Nephron (organoid): ENCODE measurements at regions not wholly inside any gene's neighbourhood (a gene's known extent, or its start where the extent isn't known, plus 50 kb on each side); places are given as distances from the start of the nearest gene placed in this dataset.
"Not testable (repeated sequence)": the region's sequence is repeated elsewhere in the genome, so short reads cannot be mapped to it uniquely, and the experiment has no call there.

Source experiments
- H3K27ac Mint-ChIP-seq, 3 experiments: 2 replicates each; pipeline ENCODE4 v1.8.0; 2020; ENCODE audit warnings: mixed read lengths in 3 of 3, mild to moderate bottlenecking in 2 of 3, moderate library complexity in 1 of 3
- H3K27me3 Mint-ChIP-seq: 2 replicates; pipeline ENCODE4 v1.8.0; 2021; ENCODE audit warnings: low read depth, mild to moderate bottlenecking, moderate library complexity, mixed read lengths
- H3K36me3 Mint-ChIP-seq: 2 replicates; pipeline ENCODE4 v1.8.0; 2020; ENCODE audit warnings: low read depth, mixed read lengths
- H3K4me1 Mint-ChIP-seq: 2 replicates; pipeline ENCODE4 v1.8.0; 2020; ENCODE audit warnings: mixed read lengths
- H3K4me3 Mint-ChIP-seq, 3 experiments: 2 replicates each; pipeline ENCODE4 v1.8.0; 2020; ENCODE audit warnings: mild to moderate bottlenecking in 3 of 3, mixed read lengths in 3 of 3, moderate library complexity in 2 of 3
- H3K9me3 Mint-ChIP-seq: 2 replicates; pipeline ENCODE4 v1.8.0; 2020; ENCODE audit warnings: mixed read lengths
- TF ChIP-seq, protein P1 (sequence below), 3 experiments: fragments of 200-600 bp; sonication (generic); IDR thresholded peaks; one replicate each; pipeline ENCODE4 v1.5.0; 2021; ENCODE audit warnings: antibody characterized with exemption in 3 of 3; ENCODE audit not compliant: unreplicated experiment in 3 of 3

DNA sequence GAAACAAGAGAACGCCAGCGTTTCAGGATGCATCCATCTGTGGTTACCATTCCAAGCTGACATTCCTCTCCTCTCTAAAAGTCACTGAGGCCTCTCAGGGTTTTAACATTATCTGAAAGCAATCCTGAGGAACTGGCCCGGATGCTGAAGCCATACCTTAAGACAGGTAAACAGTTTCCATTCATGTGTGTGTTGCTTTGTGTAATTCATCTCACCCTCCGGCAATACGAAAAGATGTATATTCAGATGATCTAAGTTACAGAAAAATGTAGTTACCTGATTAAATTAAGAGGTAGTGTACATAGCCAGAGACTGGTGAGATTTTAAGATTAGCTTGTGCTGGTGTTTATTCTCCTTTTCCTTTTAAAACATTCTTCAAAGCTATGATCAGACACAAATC is 68.4 kb upstream of the BACH2 start:
- Mint-ChIP-seq H3K36me3 (no peaks in the 10 kb centered on the region), H3K4me1 (peaks cover 52% of the 10 kb centered on the region)

DNA sequence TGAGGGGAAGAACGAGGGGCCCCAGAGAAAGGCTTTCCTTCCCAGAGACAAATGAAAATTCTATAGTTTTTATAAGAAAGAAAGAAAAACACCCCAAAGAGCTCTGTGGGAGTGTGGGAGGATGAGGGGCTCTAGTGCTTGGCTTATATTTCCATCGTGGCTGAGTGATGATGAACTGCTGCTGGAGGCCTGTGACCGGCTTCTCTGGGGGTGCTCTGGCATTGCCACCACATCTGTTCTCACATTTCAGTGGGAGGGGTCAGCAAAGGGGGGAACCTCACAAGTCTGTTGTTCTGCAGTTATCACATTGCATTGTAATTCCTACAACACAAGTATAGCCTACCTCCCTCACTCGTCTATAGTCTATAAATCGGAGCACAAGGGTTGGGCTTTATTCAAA is 67.6 kb upstream of the BACH2 start:
- Mint-ChIP-seq H3K27ac (peak overlapping the region; percentile 91 to 97 (median 92)), H3K27me3 (no peaks in the 10 kb centered on the region), H3K36me3 (no peaks in the 10 kb centered on the region), H3K4me1 (peaks cover 48% of the 10 kb centered on the region), H3K4me3 (peak overlapping the region; percentile 4 to 40 (median 24)), H3K9me3 (peaks cover 4% of the 10 kb centered on the region)
- TF ChIP-seq, protein P1, sequence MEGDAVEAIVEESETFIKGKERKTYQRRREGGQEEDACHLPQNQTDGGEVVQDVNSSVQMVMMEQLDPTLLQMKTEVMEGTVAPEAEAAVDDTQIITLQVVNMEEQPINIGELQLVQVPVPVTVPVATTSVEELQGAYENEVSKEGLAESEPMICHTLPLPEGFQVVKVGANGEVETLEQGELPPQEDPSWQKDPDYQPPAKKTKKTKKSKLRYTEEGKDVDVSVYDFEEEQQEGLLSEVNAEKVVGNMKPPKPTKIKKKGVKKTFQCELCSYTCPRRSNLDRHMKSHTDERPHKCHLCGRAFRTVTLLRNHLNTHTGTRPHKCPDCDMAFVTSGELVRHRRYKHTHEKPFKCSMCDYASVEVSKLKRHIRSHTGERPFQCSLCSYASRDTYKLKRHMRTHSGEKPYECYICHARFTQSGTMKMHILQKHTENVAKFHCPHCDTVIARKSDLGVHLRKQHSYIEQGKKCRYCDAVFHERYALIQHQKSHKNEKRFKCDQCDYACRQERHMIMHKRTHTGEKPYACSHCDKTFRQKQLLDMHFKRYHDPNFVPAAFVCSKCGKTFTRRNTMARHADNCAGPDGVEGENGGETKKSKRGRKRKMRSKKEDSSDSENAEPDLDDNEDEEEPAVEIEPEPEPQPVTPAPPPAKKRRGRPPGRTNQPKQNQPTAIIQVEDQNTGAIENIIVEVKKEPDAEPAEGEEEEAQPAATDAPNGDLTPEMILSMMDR (IDR thresholded peaks at IDR 0.05; ENCODE audit: unreplicated experiment in 3 of 3), result no peak

More for the DNA sequence above, 68.4 kb upstream of the BACH2 start:
- Mint-ChIP-seq H3K27ac (peak overlapping the region; percentile 53 to 92 (median 79)), H3K9me3 (peaks cover 4% of the 10 kb centered on the region), H3K4me3 (no peak overlapping the region), H3K27me3 (no peaks in the 10 kb centered on the region)
- TF ChIP-seq, protein P1 (IDR thresholded peaks at IDR 0.05; ENCODE audit: unreplicated experiment in 3 of 3), result no peak

DNA sequence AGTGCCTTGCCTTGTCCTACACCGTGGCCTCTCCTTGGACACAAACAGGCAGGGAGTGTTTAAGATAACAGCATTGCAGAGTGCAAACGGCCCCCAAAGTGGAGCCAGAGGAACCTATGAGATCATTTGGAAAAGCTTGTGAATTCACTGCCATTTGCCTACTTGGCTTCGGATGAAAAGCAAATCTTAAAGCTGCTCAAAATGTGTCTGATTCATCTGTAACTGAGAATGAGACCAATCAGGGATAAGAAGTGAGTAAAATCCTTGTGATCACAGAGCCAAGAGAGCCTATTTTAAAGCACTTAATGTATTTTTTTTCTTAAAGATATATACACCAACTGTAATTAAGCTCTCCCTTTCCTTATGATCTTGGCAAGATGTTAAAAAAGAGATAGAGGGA is 65.7 kb upstream of the BACH2 start:
- no peaks in the 10 kb centered on the region for H3K27me3 Mint-ChIP-seq
- TF ChIP-seq, protein P1 (IDR thresholded peaks at IDR 0.05; ENCODE audit: unreplicated experiment in 3 of 3), result no peak
- peak overlapping the region; percentile 66 to 97 (median 92) for H3K27ac Mint-ChIP-seq
- peak overlapping the region in 1 of 3 experiments; percentile 24 for H3K4me3 Mint-ChIP-seq
- H3K9me3 Mint-ChIP-seq, result no peaks in the 10 kb centered on the region
- peaks cover 40% of the 10 kb centered on the region for H3K4me1 Mint-ChIP-seq
- no peaks in the 10 kb centered on the region for H3K36me3 Mint-ChIP-seq

DNA sequence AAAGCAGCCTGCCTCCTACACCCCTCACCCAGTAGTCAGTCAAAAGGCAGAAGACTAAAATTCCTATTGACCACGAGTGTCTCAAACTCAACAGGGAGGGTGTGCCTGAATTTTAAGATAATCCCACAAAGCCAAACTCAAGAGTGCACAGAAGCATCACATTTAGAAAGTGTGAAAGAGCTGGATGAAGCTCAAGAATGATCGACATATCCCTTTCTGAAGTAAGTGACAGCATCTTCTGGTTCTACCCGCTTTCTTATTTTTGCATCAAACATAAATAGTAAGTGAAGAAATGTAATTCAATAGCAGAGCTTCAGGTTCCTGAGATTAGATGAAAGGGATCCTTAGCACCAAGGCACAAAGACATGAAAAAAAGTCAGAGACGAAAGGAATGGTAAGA is 64.5 kb upstream of the BACH2 start:
- H3K4me3 Mint-ChIP-seq, result no peak overlapping the region
- TF ChIP-seq, protein P1 (IDR thresholded peaks at IDR 0.05; ENCODE audit: unreplicated experiment in 3 of 3), result no peak

DNA sequence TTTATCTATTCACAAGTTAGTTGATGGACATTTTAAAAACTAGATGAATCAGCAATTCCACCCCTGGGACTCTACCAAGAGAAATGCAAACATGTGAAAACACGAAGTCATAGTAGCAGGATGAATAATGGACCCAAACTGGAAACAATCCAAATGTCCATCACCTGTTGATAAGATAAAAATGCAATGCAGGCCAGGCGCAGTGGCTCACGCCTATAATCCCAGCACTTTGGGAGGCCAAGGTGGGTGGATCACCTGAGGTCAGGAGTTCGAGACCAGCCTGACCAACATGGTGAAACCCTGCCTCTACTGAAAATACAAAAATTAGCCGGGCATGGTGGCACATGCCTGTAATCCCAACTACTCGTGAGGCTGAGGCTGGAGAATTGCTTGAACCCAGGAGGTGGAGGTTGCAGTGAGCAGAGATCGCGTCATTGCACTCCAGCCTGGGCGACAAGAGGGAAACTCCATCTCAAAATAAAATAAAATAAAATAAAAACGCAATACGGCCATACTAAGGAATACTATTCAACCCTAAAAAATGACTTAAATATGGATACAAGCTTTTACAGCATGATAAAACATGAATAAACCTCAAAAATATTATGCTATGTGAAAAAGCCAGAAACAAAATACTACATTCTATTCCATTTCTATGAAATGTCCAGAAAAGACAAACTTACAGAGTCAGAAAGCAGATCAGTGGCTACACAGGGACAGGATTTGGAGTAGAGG is 61.6 kb upstream of the BACH2 start:
- H3K4me1 Mint-ChIP-seq, result peaks cover 27% of the 10 kb centered on the region
- not testable (repeated sequence) for H3K27ac Mint-ChIP-seq, H3K4me3 Mint-ChIP-seq, H3K27me3 Mint-ChIP-seq, H3K36me3 Mint-ChIP-seq, H3K9me3 Mint-ChIP-seq

More for the DNA sequence above, 64.5 kb upstream of the BACH2 start:
- H3K4me1 Mint-ChIP-seq, result peaks cover 45% of the 10 kb centered on the region
- H3K27ac Mint-ChIP-seq, result peak overlapping the region in 1 of 3 experiments; percentile 8
- no peaks in the 10 kb centered on the region for H3K36me3 Mint-ChIP-seq
- H3K9me3 Mint-ChIP-seq, result no peaks in the 10 kb centered on the region
- peaks cover 2% of the 10 kb centered on the region for H3K27me3 Mint-ChIP-seq

DNA sequence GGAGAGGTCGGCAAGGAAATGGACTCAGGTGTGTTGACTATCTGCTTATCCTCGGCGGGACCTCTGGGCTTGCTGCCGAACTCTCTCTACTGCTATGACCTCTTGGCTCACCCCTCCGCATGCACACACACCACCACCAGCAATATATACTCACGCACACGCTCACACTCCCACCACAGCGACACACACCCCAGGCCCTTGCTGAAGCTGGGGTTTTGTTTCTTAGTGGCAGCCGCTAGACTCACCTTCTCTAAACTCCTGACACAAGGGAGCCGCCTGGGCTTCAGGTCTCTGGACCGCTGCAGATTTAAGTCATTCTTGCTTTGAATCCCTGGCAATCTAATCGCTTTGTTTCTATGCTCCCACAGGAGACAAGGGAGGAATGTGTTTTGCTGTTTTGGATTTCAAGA is 59.4 kb upstream of the BACH2 start:
- Mint-ChIP-seq H3K27me3 (peaks cover 5% of the 10 kb centered on the region), H3K27ac (peak overlapping the region; percentile 78 to 80 (median 80)), H3K4me3 (peak overlapping the region; percentile 19 to 31 (median 26)), H3K9me3 (no peaks in the 10 kb centered on the region), H3K4me1 (peaks cover 10% of the 10 kb centered on the region), H3K36me3 (no peaks in the 10 kb centered on the region)
- TF ChIP-seq, protein P1 (IDR thresholded peaks at IDR 0.05; ENCODE audit: unreplicated experiment in 3 of 3), result no peak
